ENCODE measurements at regions not wholly inside any gene's neighbourhood (a gene's known extent, or its start where the extent isn't known, plus 50 kb on each side); places are given as distances from the start of the nearest gene placed in this dataset.
"Not testable (repeated sequence)": the region's sequence is repeated elsewhere in the genome, so short reads cannot be mapped to it uniquely, and the experiment has no call there.

DNA sequence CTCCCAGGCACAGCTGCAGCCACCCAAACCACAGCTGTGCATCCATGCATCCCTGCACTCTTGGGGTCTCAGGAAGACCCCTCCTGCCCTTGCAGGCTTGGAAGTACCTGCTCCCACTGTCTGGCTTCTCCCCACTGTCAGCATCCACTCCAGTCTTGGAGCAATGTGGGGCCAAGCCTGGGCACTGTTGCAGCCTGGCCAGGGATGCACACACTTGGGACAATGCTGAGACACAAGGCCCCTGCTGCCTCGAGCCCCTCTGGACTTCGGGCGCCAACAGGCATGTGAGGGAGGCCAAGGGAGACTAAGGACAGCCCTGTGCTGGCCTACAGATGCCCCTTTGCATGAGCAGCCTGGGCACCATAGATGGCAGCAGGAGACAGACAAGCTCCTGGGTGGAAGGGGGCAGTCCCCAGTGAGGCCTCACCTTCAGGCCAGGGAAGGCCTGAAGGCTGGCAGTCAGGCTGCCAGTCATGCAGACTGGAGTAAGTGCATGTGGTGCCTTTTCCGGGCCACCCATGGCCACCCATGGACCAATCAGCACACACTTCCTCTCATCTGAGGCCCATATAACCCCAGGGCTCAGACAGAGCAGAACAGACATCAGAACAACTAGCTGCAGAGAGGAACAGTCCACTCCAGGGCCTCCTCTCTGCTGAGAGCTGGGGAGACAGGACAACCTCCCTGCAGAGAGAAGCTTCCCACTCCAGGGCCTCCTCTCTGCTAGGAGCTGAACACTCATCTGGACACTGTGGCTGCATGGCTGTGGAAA is 219.0 kb downstream of the VGLL3 start:
- Histone ChIP-seq H3K9me3 (ENCODE audit: control insufficient read depth in 1 of 2, low read length in 2 of 2) (no peaks in the 10 kb centered on the region), H3K4me1 (ENCODE audit: control insufficient read depth in 1 of 2, insufficient read depth in 2 of 2, low read length in 2 of 2) (no peaks in the 10 kb centered on the region), H3K27ac (ENCODE audit: low read length) (no peak overlapping the region), H3K36me3 (ENCODE audit: control insufficient read depth in 1 of 2, insufficient read depth in 2 of 2, low read length in 2 of 2) (no peaks in the 10 kb centered on the region), H3K27me3 (ENCODE audit: low read depth, low read length) (no peaks in the 10 kb centered on the region), H3K4me3 (ENCODE audit: low read depth in 1 of 2, low read length in 2 of 2) (no peak overlapping the region)

DNA sequence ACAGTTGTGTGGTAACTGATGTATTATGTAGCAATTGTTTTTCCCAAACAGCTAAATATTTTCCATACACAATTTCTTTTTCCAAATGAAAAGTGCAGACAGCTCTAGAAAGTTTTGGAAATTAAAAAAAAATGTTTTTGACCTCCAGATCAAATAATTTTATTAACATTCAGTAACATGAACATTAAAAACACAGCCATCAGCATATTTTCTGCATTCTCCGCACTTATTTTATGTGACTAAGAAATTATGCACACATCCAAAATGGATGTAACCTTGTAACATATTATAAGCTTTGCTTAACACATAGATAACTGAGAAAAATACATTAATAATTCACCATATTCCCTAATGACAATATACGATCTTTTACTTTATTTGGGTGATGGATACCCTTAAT is 224.6 kb downstream of the VGLL3 start:
- Histone ChIP-seq H3K9me3 (ENCODE audit: control insufficient read depth in 1 of 2, low read length in 2 of 2) (no peaks in the 10 kb centered on the region), H3K27ac (ENCODE audit: low read length) (no peak overlapping the region), H3K4me1 (ENCODE audit: control insufficient read depth in 1 of 2, insufficient read depth in 2 of 2, low read length in 2 of 2) (no peaks in the 10 kb centered on the region), H3K4me3 (ENCODE audit: low read depth in 1 of 2, low read length in 2 of 2) (no peak overlapping the region), H3K27me3 (ENCODE audit: low read depth, low read length) (no peaks in the 10 kb centered on the region), H3K36me3 (ENCODE audit: control insufficient read depth in 1 of 2, insufficient read depth in 2 of 2, low read length in 2 of 2) (no peaks in the 10 kb centered on the region)

GRCh38 chr3:86757322-86758179 is 233.4 kb downstream of the VGLL3 start:
- not testable (repeated sequence) for H3K27me3 ChIP-seq (ENCODE audit: low read depth, low read length)

GRCh38 chr3:86748015-86748414 is 242.9 kb downstream of the VGLL3 start:
- no peaks in the 10 kb centered on the region for H3K4me1 ChIP-seq (ENCODE audit: control insufficient read depth in 1 of 2, insufficient read depth in 2 of 2, low read length in 2 of 2)
- no peaks in the 10 kb centered on the region for H3K36me3 ChIP-seq (ENCODE audit: control insufficient read depth in 1 of 2, insufficient read depth in 2 of 2, low read length in 2 of 2)
- no peaks in the 10 kb centered on the region for H3K27me3 ChIP-seq (ENCODE audit: low read depth, low read length)
- no peak overlapping the region for H3K27ac ChIP-seq (ENCODE audit: low read length)
- no peaks in the 10 kb centered on the region for H3K9me3 ChIP-seq (ENCODE audit: control insufficient read depth in 1 of 2, low read length in 2 of 2)
- H3K4me3 ChIP-seq (ENCODE audit: low read depth in 1 of 2, low read length in 2 of 2): no peak overlapping the region

More at GRCh38 chr3:86757322-86758179, 233.4 kb downstream of the VGLL3 start:
- H3K27ac ChIP-seq (ENCODE audit: low read length); H3K36me3 ChIP-seq (ENCODE audit: control insufficient read depth in 1 of 2, insufficient read depth in 2 of 2, low read length in 2 of 2); H3K9me3 ChIP-seq (ENCODE audit: control insufficient read depth in 1 of 2, low read length in 2 of 2); H3K4me1 ChIP-seq (ENCODE audit: control insufficient read depth in 1 of 2, insufficient read depth in 2 of 2, low read length in 2 of 2); H3K4me3 ChIP-seq (ENCODE audit: low read depth in 1 of 2, low read length in 2 of 2): not testable (repeated sequence)

DNA sequence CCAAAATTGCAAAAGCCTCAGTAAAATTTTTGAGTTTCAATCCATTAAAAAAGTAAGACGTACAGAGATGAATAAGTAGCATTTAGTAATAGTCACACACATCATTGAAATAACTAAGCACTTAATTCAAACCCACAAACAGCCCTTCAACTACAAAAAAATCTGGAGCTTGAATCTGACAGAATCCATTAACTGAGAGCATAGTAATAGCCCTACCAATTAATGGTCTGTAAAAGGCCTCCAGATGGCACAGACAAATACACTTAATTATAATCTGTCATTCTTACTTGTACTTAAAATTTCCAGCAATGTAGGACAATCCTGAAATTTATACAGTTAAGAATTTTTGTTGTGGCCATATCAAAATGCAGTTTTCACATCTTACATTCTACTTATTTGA is 246.9 kb downstream of the VGLL3 start:
- H3K36me3 ChIP-seq (ENCODE audit: control insufficient read depth in 1 of 2, insufficient read depth in 2 of 2, low read length in 2 of 2): no peaks in the 10 kb centered on the region
- no peak overlapping the region for H3K27ac ChIP-seq (ENCODE audit: low read length)
- no peaks in the 10 kb centered on the region for H3K9me3 ChIP-seq (ENCODE audit: control insufficient read depth in 1 of 2, low read length in 2 of 2)
- H3K4me3 ChIP-seq (ENCODE audit: low read depth in 1 of 2, low read length in 2 of 2): no peak overlapping the region
- no peaks in the 10 kb centered on the region for H3K27me3 ChIP-seq (ENCODE audit: low read depth, low read length)
- no peaks in the 10 kb centered on the region for H3K4me1 ChIP-seq (ENCODE audit: control insufficient read depth in 1 of 2, insufficient read depth in 2 of 2, low read length in 2 of 2)

DNA sequence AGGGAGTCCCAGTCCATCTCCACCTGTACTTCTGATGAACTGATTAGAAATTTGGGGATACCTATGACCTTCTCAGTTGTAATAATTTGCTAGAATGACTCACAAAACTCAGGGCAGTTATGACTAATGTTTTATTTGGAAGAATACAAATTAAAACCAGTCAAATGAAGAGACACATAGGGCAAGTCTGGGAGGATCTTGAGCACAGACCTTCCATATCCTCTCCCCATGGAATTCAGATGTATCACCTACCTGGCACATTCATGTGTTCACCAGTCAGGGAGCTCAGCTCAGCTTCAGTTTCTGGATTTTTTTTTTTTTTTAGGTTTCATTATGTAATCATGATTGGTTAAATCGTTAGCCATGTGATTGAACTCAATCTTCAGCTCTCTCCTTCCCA is 247.7 kb downstream of the VGLL3 start:
- Histone ChIP-seq H3K27me3 (ENCODE audit: low read depth, low read length) (no peaks in the 10 kb centered on the region), H3K36me3 (ENCODE audit: control insufficient read depth in 1 of 2, insufficient read depth in 2 of 2, low read length in 2 of 2) (no peaks in the 10 kb centered on the region), H3K4me3 (ENCODE audit: low read depth in 1 of 2, low read length in 2 of 2) (no peak overlapping the region), H3K4me1 (ENCODE audit: control insufficient read depth in 1 of 2, insufficient read depth in 2 of 2, low read length in 2 of 2) (no peaks in the 10 kb centered on the region), H3K27ac (ENCODE audit: low read length) (no peak overlapping the region), H3K9me3 (ENCODE audit: control insufficient read depth in 1 of 2, low read length in 2 of 2) (no peaks in the 10 kb centered on the region)

DNA sequence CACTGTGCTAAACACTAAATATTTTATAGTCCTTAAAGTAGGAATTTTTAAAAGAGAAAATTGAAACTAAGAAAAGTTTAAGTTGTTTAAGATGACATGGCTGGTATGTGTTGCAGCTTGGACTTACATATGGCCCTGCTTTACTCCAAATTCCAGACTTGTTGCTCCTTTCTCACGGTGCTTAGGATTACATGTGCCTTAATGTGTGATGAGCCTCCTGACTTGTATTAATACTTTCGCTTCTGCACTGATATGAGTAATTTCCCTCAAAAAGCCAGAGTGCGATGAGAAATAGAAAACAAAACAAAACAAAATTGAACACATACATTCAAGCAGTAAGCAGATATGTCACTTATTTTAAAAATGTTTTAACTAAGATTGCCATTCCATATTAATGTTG is 250.2 kb downstream of the VGLL3 start:
- no peaks in the 10 kb centered on the region for H3K9me3 ChIP-seq (ENCODE audit: control insufficient read depth in 1 of 2, low read length in 2 of 2)
- no peak overlapping the region for H3K4me3 ChIP-seq (ENCODE audit: low read depth in 1 of 2, low read length in 2 of 2)
- no peaks in the 10 kb centered on the region for H3K36me3 ChIP-seq (ENCODE audit: control insufficient read depth in 1 of 2, insufficient read depth in 2 of 2, low read length in 2 of 2)
- H3K4me1 ChIP-seq (ENCODE audit: control insufficient read depth in 1 of 2, insufficient read depth in 2 of 2, low read length in 2 of 2): no peaks in the 10 kb centered on the region
- no peaks in the 10 kb centered on the region for H3K27me3 ChIP-seq (ENCODE audit: low read depth, low read length)
- no peak overlapping the region for H3K27ac ChIP-seq (ENCODE audit: low read length)

DNA sequence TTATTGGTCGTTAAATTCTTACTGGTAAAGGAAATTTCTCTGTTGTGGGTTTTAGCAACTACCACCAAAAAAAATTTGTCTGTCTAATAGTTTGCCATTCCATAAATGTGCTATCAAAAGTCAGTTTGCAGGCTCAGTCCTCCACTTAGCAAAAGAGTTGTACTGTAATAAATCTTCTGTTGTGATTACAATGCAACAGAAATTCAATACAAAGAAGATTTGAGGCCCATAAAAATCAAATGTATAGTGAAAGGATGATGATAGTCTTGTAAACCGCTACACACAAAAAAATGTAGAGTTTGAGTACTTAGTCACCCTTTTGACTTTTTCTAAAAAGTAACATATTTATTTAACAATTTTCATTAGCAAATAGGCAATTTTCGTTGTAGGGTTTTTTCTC is 251.7 kb downstream of the VGLL3 start:
- Histone ChIP-seq H3K27me3 (ENCODE audit: low read depth, low read length) (no peaks in the 10 kb centered on the region), H3K9me3 (ENCODE audit: control insufficient read depth in 1 of 2, low read length in 2 of 2) (no peaks in the 10 kb centered on the region), H3K36me3 (ENCODE audit: control insufficient read depth in 1 of 2, insufficient read depth in 2 of 2, low read length in 2 of 2) (no peaks in the 10 kb centered on the region), H3K4me1 (ENCODE audit: control insufficient read depth in 1 of 2, insufficient read depth in 2 of 2, low read length in 2 of 2) (no peaks in the 10 kb centered on the region), H3K4me3 (ENCODE audit: low read depth in 1 of 2, low read length in 2 of 2) (no peak overlapping the region), H3K27ac (ENCODE audit: low read length) (no peak overlapping the region)

DNA sequence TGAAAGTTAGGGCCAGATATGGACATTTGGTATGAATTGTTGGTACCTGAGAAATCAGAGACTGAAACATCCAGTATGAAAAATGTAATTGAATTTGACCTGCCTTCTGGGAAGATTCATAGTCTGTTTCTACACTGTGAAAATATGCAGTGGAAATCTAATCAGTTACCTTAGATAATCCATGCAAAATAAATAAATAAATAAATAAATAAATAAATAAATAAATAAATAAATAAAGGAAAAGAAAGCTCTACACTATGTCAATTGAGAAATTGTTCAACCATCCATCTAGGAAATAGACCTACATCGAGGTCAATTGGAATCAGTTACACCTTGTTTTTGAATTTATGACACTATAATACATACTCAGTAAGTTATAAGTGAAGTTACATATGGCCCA is 252.3 kb downstream of the VGLL3 start:
- Histone ChIP-seq H3K36me3 (ENCODE audit: control insufficient read depth in 1 of 2, insufficient read depth in 2 of 2, low read length in 2 of 2) (no peaks in the 10 kb centered on the region), H3K27me3 (ENCODE audit: low read depth, low read length) (no peaks in the 10 kb centered on the region), H3K9me3 (ENCODE audit: control insufficient read depth in 1 of 2, low read length in 2 of 2) (no peaks in the 10 kb centered on the region), H3K4me1 (ENCODE audit: control insufficient read depth in 1 of 2, insufficient read depth in 2 of 2, low read length in 2 of 2) (no peaks in the 10 kb centered on the region), H3K4me3 (ENCODE audit: low read depth in 1 of 2, low read length in 2 of 2) (no peak overlapping the region), H3K27ac (ENCODE audit: low read length) (no peak overlapping the region)

- H3K27ac ChIP-seq (ENCODE audit: low read length): no peak overlapping the region
- no peaks in the 10 kb centered on the region for H3K27me3 ChIP-seq (ENCODE audit: low read depth, low read length)
- no peaks in the 10 kb centered on the region for H3K4me1 ChIP-seq (ENCODE audit: control insufficient read depth in 1 of 2, insufficient read depth in 2 of 2, low read length in 2 of 2)
- no peaks in the 10 kb centered on the region for H3K36me3 ChIP-seq (ENCODE audit: control insufficient read depth in 1 of 2, insufficient read depth in 2 of 2, low read length in 2 of 2)
- no peaks in the 10 kb centered on the region for H3K9me3 ChIP-seq (ENCODE audit: control insufficient read depth in 1 of 2, low read length in 2 of 2)
- no peak overlapping the region for H3K4me3 ChIP-seq (ENCODE audit: low read depth in 1 of 2, low read length in 2 of 2)
Observed at GRCh38 chr3:86737517-86737916, 253.4 kb downstream of the VGLL3 start.

DNA sequence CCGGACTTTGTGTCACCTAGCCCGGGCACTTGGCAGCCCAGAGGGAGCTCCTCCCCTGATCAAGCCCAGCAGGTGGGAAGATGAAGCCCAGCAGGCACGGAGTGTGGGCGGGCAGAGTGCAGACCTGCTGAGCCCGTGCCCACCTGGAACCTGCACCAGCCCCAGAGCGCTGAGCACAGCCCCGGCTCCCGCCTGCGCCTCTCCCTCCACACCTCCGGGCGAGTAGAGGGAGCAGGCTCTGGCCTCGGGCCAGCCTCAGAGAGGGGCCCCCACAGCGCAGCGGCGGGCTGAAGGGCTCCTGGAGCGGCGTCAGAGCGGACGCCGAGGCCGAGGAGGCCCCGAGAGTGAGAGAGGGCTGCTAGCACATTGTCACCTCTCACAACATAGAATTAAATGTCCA is 257.7 kb downstream of the VGLL3 start:
- no peak overlapping the region for H3K4me3 ChIP-seq (ENCODE audit: low read depth in 1 of 2, low read length in 2 of 2)
- H3K27ac ChIP-seq (ENCODE audit: low read length): no peak overlapping the region
- no peaks in the 10 kb centered on the region for H3K27me3 ChIP-seq (ENCODE audit: low read depth, low read length)
- no peaks in the 10 kb centered on the region for H3K4me1 ChIP-seq (ENCODE audit: control insufficient read depth in 1 of 2, insufficient read depth in 2 of 2, low read length in 2 of 2)
- no peaks in the 10 kb centered on the region for H3K36me3 ChIP-seq (ENCODE audit: control insufficient read depth in 1 of 2, insufficient read depth in 2 of 2, low read length in 2 of 2)
- H3K9me3 ChIP-seq (ENCODE audit: control insufficient read depth in 1 of 2, low read length in 2 of 2): no peaks in the 10 kb centered on the region
